GM18517 (cell line): ENCODE measurements at regions not wholly inside any gene's neighbourhood (a gene's known extent, or its start where the extent isn't known, plus 50 kb on each side); places are given as distances from the start of the nearest gene placed in this dataset.

Experiments used
- ATAC-seq: cut with Tn5 transposase; IDR thresholded peaks from one replicate; pipeline ENCODE4 v1.9.1; 2021; ENCODE audit warnings: mild to moderate bottlenecking, moderate library complexity; ENCODE audit not compliant: unreplicated experiment

DNA sequence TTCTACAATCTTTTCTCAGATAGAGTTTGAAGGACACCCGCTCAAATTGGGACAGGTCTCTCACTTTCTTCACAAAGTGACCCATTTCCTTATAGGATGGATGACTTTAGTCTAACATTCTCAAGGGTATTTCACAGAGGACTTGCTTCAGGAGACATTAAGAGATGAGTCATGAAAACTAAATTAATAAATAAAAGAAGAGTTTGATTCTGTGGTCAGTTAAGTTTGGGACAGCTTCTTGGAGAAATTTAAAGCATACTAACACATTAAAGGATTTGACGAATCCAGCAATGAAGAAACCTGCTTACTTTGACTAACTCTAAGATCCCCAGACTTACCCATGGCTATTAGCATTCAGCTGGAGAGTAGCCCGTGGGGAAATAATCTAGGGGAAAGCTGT, 95.6 kb upstream of the RAB3GAP2 start:
- ATAC-seq = no peak

DNA sequence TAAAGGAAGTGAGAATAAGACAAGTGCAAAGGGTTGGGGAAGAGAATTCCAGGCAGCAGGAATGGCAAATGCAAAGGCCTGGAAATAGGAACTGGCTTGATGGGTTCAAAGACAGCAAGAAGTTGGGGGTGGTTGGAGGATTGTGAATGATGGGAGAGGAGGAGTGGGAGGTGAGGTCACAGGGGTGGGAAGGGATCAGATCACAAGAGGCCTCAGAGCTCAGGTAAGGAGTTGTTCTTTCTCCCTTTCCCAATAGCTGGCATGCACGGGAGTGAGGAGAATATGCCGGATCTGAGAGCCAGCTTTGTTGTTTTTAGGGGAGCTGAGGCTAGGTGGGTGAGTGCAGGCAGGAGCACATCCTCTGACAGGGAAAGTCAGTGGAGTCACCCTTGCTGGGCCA, 94.0 kb upstream of the RAB3GAP2 start:
- ATAC-seq = no peak

DNA sequence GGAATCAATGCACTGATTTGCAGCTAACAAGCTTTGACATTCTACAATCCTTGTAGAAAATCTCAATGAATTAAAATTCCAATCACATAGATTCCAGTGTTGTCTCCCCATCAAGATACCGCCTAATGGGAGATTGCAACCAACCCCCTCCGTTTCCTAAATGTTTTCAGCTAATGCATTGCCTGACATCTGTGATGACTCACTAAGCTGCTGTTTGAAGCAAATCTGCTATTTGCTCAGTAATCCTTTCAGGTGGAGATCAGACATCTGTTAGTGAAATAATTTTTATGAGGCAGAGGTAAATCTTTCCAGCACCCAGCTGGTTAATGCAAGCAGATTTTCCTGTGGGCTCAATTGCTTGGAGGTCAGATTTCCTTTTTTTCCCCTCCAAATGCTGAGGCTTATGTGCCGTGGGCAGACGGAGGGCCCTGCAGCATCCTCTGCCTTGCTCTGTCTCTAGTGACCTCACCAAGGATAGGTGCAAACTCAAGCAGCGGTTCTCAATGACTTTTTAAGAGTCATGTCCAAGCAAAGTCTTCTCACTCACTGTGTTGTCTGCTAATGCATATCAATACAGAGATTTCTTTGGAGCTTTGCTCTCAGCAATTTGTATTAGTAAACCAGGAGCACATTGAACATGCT, 91.1 kb upstream of the RAB3GAP2 start:
- ATAC-seq = no peak

DNA sequence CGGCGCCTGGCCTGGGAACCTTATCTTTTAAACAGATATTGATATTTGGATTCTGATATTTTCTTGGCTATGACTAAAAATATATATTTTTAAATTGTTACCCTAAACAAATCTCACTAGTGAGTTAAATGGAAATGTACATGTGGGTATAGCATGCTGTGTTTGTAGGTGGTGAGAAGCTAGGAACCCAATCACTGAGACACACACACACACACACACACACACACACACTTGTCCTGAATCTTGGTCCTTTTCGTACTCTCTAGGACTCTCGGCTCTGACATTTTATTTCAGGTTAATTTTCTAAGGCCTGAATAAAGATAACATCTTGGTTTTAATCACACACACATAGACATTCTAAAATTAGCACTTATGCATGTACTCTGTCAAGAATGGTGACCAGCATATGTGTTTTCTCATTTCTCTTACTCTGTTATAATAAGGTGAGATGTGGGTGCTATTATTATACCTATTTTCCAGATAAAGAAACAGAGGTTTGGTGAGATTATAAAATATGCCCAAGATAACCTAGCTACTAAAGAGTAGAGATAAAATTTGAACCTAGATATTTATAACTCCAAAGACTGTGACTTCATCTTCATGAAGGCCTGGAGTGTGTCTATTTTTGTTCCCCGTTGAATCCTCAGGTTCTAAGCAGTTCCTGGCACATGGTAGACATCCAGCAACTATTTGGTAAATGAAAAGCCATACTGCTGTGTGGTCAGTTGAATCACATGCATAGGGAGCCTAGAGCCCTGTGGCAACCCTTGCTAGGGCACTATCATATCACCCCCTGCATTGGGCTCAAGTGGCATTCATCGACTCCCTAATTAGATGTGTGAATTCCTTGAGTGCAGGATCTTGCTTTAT, 85.0 kb upstream of the RAB3GAP2 start:
- ATAC-seq = no peak

DNA sequence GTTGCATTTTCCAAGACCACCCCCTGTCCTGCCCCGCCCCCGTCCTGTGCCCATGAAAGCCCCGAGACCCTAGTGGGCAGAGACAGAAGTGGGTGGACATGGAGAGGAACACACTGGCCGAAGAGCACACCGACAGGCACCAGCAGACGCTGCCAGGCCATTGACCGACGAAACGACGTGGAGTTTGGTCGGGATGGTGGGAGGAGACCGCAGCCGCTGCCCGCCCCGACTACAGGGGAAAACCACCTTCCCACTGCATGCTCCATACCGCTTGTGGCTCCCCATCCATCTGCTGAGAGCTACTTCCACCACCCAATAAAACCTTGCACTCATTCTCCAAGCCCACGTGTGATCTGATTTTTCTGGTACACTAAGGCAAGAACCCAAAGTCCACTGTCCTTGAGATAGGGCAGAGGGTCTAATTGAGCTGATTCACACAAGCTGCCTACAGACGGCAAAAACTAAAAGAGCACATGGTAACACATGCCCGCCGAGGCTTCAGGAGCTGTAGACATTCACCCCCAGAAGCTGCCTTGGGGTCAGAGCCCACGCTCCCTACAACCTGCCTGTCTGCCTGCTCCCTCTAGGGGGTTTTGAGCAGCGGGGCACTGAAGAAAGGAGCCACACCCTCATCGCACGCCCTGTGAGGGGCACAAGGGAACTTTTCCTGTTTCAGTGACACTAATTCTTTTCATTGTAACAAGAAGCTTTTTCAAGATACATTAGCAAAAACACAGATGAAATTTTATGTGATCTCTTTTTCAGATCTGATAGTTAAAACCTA, 81.2 kb upstream of the RAB3GAP2 start:
- ATAC-seq = no peak

DNA sequence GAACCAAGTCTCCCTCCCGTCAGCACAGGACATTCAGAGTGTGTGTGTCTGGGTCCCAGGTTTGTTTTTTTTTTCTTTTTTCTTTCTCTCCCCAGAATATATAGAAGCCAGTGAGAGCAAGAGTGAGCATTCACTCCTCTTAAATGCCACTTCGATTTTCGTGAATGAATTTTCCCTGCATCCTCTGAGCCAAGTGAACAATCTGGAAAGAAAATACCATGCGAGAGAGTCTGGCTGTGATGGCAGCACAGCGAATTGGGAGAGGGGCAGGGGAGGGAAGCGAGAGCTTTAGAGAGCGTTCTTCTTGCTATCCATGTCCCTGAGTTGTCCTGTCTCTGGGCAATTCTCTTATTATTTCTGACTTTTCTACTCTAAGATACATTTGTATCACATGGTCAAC, 76.0 kb upstream of the RAB3GAP2 start:
- no peak for ATAC-seq

DNA sequence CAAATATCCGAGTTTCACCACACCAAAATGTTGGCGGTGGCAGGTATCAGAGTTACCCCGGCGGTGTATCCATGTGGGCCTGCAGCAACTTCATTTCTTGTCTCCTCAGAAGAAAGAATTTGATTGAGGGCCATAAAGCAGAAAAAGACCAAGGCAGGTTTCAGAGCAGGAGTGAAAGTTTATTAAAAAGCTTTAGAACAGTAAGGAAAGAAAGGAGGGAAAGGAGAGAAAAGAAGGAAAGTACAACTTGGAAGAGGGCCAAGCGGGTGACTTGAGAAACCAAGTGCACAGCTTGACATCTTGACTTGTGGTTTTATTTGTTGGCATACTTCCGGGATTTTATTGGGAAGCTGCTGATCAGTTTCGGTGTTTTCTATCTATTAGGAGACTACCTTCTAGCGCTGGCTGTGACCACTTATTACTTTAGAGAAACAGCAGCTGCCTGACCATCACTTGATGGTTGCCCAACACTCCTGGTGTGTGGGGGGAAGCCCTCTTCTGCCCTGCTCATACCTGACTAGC, 75.5 kb upstream of the RAB3GAP2 start:
- ATAC-seq = no peak

DNA sequence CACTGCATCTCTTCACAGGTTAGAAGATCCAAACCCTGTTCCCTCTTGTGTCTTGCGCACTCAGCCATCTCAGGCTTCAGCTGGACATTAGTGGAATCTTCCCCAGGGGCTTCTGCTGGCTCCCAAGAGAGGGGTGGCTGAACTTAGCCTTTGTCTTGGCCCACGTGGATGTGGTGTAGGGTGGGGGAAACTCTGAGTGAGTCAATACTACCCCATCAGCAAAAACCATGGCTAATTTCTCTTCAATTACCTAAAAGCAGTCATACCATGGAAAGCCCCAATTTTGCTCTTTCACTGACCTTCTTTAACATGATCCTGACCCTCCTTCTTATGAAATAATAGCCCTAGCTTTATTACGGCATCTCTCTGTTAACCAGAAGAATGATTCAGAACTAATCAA, 72.5 kb upstream of the RAB3GAP2 start:
- peak; percentile 75 for ATAC-seq

DNA sequence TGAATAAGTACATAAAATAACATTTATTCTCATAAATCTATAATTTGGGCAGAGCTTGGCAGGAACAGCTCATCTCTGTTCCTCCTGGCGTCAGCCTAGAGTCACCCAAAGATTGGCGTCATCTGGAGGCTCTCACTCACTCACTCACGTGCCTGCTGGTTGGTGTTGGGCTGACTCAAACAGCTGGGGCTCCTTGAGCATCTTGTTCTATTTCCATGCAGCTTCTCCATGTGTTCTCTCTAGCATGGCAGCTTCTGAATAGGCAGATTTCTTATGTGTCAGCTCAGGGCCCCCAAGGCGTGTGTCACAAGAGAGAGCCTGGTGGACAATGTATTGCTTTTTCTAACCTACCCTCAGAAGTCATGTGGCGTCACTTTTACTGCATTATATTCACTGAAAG, 70.6 kb upstream of the RAB3GAP2 start:
- ATAC-seq = no peak

DNA sequence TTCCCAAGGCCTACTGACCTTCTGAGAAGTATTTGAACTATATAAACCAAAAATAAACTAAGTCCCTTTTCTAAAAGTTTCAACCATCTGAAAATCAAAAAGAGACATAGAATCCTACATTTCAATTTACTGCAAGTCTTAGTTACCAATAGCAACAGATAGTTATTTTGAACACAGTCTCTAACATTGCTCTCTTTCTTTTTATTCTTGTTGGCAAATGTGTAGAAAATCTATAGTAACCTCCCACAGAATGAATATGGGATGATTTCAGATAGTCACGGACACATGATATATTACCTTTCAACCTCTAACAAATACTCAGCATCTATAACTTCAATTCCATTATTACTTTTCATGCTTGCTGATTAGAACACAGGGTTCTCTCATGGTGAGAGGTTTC, 68.9 kb upstream of the RAB3GAP2 start:
- no peak for ATAC-seq

DNA sequence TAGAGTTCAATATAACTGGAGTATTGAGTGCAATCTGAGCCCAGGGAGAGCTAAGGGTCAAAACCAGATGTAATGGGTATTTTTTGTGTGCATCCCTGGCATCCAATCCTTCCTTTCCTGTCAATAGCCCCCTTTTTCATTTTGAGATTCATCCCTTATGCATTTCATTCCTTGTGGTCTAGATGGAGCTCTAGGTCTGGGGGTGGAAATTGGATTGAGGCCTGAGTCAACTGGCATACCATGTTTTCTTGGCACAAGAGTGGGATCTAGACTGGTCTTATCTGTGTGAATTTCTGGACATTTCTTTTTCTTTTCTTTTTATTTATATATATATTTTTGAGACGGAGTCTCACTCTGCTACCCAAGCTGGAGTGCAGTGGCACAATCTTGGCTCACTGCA, 67.3 kb upstream of the RAB3GAP2 start:
- no peak for ATAC-seq

DNA sequence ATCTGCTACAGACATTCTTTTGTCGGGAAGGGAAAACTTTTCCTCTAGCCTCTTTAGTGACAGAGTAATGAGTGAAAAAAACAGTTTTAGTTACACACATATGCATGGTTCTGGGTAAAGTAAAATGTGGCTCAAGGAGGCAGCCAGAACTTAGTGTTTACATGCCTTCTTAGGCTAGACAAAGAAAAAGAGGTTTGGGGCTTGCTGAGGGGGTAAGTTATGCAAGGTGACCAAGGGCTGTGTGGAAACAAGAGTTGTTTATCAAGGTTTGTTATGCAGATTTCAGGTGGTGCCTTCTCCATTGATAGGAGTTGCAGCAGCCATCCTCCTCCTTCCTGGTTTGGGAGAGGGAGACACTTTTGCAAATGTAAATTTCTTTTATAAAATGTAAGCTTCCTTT, 66.5 kb upstream of the RAB3GAP2 start:
- ATAC-seq = no peak

DNA sequence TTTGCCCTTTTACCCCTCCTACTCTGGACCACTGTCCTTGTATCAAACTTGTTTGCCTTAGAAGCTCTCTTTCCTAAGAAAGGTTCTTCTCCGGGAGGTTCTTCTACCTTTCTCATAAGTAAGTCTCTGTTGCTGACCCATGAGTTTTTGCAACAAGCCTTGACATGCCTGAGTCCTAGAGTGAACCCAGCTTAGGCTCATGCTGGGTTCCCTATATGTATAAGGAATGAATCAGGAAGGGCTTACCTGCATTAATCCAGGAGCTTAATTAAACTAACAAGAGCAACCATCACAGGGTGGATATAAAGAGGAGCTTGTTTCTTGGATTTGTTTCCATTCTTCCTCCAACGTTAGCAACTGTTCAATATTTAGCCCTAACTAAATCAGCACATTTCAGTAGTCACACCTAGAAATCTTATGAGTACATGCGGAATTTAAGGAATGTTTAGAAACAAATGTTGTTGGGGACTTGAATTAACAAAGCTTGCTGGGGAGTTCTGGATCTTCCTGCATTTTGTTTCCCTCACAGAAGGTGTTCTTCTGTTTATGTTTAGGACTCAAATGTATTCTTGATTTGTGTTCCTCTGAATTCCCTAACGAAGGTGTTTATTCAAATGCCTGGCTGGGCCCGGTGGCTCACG, 64.3 kb upstream of the RAB3GAP2 start:
- ATAC-seq = no peak

DNA sequence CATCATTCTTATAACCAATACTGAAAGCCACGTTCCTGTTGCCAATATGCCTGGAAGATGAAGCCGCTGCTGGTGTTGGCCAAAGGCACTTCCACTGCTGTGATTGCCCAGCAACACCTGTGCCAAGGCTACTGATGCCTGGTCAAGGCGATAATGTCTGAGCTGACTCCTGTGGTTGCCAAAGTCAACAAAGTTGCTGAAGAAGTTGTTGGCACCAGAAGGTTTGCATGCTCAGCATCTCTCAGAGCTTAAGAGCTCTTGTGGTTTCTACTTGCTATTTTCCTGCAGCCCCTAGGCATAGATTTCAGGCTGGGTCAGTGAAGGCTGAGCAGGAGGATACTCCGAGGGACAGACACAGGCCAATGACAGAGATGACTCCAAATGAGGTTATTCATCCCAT, 63.4 kb upstream of the RAB3GAP2 start:
- no peak for ATAC-seq

DNA sequence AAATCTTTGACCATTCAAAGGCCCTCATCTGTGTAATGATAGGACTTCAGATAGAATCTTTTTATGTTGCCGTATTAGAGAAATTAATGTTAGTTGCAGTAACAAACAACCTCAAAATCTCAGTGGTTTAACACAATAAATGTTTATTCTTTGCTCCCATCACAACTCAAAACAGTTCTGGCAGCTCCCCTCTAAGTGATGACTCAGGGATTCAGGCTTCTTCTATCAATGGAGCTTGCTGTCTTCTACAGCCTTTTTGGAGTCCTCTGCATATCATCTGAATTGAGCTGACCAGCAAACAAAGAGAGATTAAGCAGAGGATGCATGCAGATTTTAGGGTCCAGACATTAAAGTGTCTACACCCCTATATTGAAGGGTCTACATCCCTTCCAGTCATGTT, 59.1 kb upstream of the RAB3GAP2 start:
- no peak for ATAC-seq

DNA sequence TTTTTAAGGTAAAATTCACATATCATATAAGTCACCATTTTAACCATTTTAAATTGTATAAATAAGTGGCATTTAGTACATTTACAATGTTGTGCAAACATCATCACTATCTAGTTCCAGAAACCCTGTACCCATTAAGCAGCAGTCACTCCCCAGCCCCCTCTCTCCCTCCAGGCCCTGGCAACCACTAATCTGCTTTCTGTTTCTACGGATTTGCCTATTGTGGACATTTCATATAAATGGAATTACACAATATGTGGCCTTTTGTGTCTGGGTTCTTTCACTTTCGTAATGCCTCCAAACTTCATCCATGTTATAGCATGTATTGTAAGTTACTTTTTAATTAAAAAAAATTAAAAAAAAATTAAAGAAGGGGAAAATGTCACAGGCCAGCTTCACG, 58.0 kb upstream of the RAB3GAP2 start:
- ATAC-seq = no peak

DNA sequence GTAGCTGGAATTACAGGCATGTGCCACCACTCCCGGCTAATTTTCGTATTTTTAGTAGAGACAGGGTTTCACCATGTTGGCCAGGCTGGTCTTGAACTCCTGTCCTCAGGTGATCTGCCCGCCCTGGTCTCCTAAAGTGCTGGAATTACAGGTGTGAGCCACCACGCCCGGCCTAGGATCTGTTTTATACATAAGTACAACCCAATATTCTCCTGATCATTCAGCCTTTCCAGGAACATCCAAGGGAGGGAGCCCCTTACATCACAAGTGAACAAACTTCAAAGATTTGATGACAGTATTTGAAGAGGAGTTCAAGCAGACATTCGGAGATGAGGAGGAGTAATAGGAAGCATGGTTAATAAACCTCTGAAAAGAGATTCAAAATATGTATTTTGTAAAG, 54.9 kb upstream of the RAB3GAP2 start:
- no peak for ATAC-seq

DNA sequence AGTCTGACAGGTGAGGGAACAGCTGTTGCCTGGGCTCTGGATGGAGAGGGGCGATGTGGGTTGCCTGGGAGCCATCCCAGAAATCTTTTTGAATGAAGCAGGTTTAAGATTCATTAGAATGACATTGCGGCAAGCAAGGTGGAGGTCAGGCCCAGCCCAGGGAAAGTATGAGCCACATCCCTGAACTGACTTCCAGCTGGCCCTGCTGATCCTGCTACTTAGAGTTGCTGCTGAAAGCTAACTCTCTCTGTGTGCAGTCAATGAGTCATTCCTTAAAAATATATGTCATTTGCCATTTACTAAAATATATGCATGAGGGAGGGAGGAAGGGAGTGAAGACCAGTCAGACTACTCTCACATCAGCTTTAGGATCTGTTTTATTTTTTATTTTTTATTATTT, 54.3 kb upstream of the RAB3GAP2 start:
- ATAC-seq = no peak

DNA sequence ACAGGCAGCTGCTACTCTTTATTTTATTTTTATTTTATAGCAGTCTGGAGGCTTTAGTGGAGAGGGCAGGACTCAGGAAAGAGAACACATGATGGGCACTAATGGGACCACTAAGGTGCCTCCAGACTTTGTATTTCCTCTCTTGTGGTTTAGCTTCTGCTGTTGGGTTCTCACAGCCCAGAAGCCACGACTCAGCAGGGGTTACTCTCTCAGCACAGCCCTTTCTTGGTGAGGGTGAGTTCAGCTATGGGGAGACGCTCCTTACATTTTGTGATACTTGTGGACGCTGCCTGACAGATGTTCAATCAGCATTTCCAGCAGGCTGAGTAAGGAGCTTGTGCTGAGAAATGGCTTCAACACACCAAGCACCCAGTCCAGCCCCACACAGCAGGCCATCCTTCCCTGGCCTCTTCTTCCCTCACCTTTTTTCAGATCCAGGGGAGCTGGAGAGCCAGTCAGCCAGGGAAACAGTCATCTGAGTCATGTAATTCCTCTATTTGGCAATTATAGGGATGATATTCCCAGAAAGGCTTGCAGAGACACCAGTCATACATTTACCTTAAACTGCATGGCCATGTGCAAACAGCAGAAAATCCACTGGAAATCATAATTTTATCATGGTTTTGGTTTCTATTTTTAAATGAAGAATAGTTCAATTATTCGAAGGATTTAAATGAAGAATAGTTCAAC, 53.2 kb upstream of the RAB3GAP2 start:
- no peak for ATAC-seq

DNA sequence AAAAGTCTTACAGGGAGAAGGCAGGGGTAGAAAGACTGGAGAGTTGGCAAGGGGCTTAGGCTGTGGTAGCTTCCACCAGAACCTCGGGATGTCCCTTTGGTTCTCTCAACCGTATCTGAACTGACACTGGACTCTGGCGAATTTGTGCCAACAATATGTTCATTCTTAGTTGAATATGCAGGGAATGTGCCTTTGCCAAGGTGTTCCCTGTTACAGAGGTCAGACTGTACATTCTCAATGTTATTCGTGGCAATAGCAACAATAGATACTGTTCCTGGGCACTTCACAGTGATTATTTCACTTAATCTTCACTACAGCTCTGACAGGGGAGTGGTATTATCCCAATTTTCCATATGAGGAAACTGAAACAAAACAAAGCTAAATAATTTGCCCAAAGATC, 51.5 kb upstream of the RAB3GAP2 start:
- no peak for ATAC-seq

DNA sequence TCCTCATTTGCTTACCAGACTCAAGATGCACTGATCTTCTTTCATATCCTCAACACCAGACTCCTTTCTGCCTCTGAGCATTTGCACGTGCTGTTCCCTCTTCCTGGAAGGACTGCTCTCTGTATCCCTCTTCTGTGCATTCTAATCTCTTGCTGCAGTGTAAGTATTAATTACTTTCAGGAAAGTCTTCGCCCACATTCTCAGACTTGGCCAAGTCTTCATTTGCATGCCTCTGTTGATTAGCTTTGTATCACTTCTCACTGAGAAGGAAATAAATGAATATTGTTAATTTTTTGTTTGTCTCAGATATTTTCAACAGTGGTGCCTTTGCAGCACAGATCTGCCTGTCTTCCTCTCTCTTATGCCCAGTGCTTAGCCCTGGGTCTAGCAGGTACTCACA, 50.3 kb upstream of the RAB3GAP2 start:
- no peak for ATAC-seq
